ENCODE measurements at regions not wholly inside any gene's neighbourhood (a gene's known extent, or its start where the extent isn't known, plus 50 kb on each side); places are given as distances from the start of the nearest gene placed in this dataset.
A peak's percentile ranks its signal among the peaks of the same experiment; 100 is the strongest.

DNA sequence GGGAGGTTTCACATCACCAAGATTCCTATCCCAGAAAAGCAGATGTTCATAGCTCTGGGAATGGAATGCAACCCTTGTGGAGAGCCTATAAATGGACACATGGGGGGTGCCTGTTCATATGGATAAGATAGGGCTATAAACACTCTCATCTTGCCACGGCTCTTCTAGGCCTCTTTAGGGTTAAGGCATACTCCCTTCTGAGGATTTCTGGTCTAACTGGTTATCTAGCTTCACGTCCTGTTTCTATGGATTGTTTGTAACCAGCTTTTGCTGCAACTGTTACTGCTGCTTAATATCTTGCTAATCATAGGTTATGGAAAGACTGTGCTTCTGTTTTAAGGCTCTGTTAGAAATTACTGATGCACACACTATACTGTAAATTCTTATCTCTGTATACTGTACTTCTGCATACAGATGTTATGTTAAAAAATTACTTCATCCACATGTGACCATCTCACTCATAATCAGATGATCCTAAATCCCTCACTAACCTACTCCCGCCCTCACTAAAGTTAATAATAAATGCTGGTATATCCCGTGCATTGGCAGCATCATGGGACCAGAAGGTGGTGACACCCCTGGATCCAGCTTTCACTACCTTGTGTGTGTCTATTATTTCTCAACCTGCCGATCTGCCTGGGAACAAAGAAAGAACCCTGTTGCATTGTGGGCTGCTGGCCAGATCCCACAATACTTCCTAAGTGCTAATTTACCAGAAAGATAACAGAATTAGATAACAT lies 68.7 kb downstream of the PRKAB2 start:
- DNase-seq, result peak; percentile 55

DNA sequence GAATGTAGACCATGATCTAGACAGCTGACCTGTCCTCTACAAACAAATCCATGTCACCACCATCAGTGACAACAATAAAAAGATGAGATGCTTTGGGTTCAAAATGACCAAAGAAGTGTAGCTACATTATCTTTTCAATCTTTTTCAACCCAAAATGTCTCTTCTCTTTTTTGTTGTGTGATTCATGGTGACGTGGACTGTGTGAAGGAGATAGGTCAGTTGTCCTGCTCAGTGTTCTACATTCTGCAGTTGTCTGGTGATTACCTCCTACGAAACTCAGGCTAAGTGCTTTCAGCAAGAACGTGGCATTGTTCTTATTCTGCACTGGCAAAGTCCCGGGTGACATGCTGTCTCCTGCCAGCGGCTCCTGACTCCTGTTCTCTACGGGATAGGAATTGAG lies 73.1 kb downstream of the PRKAB2 start:
- DNase-seq, result no peak

DNA sequence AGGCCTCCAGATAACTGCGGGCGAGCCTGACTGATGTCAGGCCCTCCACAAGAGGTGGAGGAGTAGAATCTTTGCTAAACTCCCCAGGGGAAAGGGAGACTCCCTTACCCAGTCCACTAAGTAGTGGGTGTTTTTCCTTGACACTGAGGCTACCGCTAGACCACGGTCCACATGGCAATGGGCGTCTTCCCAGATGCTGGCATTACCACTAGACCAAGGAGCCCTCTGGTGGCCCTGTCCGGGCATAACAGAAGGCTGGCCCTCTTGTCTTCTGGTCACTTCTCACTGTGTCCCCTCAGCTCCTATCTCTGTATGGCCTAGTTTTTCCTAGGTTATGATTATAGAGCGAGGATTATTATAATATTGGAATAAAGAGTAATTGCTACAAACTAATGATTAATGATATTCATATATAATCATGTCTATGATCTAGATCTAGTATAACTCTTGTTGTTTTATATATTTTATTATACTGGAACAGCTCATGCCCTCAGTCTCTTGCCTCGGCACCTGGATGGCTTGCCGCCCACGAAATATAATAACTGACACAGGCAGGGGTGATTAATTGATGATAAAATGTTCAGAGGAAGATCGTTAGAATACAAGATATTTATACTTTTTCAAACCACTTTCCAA lies 73.8 kb downstream of the PRKAB2 start:
- peak; percentile 46 for DNase-seq

DNA sequence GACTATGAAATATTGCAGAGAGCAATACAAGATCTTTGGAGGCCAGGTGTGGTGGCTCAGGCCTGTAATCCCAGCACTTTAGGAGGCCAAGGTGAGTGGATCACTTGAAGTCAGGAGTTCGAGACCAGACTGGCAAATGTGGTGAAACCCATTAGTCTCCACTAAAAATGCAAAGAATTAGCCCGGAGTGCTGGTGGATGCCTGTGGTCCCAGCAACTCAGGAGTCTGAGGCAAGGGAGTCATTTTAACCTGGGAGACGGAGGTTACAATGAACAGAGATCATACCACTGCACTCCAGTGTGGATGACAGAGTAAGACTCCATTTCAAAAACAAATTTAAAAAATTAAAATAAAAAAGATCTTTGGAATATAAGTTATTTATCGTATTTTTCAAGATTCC lies 76.6 kb downstream of the PRKAB2 start:
- DNase-seq, result no peak

DNA sequence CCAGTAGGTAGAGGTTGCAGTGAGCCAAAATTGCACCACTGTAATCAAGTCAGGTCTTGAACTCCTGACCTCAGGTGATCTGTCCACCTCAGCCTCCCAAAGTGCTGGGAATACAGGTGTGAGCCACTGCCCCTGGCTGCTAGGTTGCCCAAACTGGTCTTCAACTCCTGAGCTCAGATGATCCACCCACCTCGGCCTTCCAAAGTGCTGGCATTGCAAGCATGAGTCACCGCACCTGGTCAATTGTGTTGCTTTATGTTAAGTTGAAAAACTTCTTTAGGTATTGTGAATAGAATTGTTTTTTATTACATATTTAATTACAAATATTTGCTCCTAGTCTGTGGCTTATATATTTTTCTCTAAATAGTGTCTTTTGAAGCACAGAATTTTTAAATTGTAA lies 80.5 kb downstream of the PRKAB2 start:
- peak; percentile 15 for DNase-seq

DNA sequence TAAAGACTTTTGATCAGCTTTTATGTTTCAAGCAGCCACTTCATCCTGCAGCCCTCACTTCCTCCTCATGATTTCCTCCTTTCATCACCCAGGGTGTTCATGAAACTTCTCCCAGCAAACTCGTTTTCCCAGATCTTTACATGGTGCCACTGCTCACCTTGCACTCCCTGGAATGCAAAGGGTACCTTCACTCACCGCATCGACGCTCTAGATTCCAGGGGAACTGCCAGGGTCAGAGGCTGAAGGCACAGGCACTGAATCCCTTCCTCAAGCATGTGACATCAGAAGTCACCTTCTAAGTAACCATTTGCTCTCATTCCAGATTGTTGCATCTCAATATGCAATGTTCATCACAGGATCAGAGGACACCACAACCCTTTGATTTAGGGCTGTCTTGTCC lies 82.8 kb downstream of the PRKAB2 start:
- DNase-seq, result no peak

DNA sequence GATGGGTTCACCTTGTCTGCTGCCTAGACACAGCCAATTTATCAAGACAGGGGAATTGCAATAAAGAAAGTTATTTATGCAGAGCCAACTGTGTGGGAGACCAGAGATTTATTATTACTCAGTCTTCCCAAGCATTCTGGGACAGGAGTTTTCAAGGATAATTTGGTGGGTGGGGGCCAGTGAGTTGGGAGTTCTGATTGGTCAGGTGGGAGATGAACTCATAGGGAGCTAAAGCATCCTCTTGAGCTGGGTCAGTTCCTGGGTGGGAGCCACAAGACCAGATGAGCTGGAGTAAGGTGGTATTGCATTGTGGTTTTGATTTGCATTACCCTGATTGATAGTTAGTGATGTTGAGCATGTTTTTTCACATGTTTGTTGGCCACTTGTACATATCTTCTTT lies 86.1 kb downstream of the PRKAB2 start:
- no peak for DNase-seq

DNA sequence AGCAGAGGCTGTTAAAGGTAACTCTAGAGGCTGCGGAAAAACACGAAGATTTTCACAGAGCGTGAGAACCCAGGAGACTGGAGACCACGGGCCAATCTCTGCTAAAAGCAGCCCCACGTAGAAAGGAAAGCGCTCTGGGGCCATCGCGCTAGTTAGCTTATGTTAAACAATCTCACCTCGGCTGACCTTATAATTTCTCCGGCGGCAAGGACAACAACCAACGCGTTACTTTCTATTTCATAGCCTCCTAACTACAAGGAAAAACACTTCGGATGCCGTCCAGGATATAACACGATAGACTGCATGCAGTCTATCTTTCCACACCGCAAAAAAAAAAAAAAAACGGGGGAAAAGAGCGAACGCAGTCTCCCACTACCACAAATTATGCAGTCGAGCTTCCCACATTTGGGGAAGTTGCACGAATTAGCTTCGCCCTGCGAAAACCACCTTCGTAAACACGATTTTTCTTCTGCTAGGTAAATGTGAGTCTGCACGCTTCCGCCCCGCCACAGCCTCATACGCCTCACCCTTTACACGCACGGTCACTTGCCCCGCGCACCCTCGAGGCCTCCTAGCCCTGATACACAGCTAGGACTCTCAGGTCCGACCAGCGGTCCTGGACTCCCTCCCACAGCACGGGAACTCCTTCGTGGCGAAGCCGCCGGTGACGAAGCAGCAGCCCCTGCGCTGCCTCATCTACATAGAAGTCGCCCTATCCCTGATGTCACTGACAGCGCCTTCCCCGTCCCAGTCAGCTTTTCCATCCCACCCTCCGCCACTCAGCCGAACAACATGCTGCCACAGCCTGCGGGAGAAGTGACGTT lies 87.8 kb downstream of the PRKAB2 start:
- DNase-seq, result peak; percentile 83

DNA sequence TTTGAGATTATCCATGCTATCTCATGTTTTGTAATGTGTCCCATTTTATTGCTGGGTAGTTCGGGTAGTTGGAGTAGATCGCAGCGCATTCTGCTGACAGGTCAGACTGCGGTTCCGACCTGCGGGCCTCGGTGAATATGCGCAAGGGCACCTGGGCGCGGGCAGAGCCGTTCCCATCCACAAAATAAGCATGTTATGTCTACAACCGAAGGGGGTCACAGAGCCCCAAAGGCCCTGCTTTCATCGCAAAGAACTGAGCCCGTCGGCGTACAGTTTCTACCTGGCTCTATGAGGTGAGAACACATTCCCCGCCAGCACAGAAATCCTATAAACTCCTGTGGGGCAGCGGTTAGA lies 88.4 kb downstream of the PRKAB2 start:
- DNase-seq, result peak; percentile 50

DNA sequence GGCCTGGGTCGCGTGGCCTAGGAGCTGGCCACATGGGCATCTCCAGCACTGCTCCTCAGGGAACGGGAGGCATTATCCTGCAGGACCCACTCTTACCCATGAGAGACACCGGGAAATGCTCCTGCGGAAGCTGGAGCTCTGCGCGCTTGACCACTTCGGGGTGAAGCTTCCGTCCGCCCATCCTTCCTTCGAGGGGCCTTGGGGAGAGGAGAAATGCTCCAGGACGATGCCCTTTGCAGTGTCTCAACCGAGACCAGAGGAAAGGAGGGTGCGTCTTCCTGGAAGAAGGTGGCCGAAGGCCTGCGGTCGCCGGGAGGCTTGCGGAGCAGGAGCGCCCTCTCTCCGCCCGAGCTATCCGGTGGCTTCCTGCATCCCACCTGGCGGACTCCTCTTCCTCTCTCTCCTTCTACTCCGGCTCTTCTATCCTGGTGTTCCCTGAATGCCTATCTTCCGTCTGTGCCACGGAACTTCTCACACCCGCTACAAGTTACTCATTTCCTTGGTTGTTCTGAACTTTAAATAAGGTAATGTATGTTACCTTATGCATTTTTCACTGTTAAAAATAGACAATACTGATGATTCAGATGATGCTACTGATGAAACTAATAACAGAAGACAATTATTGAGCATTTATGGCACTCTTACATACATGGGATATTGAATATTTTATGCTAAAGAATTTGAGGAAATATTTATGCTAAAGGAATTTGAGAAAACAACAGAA lies 91.4 kb downstream of the PRKAB2 start:
- no peak for DNase-seq

DNA sequence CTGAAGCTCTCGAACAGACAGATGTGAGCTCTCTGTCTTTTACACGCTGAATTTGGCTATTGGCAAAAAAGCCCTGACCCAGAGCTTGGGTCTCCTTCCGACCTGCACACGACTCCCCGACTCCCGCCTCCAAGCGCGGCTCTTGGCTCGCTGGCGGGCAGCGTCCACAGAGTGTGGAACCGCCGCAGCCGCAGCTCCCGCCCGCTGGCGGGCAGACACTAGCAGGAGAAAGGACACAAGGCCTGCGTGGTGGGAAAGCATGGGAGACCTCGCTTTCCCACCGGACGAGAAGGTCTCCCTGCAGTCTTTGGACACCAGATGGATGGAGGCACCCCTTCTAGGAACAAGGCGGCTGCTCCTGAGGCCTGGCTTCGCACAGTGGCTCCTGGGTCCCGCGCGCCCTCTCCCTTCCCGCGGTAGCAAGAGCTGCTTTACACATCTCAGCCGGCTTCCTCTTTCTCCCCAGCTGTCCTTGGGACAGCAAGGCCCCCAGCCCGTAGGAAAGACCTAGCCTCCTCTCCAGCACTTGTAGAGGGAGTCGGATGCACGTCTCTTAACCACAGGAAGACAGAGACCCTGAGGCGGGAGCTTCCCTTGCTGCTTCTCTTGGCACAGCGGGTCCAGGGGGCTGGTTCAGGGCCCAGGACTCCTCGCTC lies 92.1 kb downstream of the PRKAB2 start:
- no peak for DNase-seq

DNA sequence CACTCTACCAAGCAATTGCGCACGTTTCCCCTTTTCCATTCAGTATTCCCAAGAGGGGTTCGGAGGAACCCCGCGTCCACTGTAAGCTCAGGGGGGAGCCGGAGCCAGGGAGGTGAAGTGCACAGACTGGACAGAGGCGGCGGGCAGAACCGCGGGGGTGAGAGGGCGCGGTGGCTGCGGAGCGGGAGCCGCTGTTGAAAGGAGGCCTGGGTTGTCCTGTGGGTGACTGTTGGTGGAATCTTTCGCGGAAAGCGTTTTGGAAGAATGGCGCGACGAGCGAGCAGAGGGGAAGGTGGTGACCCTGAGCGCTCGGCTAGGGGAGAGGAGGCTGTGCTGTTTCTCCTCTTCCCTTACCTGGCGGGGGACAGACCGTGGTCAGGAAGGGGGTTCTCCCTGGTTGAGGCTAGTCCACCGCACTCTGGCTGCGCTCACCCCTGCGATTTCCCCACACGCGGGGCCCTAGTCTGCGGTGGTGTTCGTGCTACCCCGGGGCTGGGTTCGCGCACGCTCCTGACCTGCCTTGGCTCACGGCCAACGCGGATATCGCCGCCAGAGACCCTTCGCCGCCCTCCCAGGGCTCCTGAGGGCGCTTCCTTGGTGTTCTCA lies 92.8 kb downstream of the PRKAB2 start:
- DNase-seq, result no peak

DNA sequence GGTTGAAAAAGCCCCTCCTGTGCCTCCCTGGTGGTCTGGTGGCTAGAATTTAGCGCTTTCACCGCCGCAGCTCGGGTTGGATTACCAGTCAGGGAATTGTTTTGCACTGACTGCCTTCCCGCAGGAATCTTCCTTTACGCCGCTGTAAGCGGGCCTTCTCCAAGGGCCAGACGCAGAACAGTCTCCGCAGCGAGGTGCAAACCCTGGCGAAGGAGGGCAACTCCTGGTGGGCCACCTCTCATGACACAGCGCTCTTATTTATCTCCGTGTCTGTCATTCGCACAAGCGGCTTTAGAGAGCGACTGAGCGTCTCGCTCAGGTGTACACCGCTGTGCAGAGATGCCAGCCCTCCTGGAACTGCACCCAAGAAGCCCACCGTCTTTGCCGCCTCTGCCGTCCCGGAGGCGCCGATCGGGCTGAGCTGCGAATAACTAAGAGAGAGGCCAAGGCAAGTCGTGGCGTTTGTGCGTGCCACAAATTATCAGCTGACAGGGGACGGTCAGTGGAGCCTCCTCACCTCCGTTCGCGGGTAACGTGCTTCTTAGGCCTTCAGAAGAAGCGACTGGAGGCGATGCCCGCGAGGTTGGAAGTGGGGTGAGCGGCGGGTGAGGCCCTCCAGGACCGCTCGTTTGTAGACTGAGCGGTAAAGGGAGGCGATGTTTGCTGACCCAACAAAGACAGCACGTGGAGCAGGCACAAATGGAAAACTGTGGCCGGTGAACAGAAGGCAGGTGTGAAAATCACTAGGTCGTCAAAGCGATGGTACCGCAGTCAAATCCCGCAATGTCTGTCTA lies 93.5 kb downstream of the PRKAB2 start:
- no peak for DNase-seq

DNA sequence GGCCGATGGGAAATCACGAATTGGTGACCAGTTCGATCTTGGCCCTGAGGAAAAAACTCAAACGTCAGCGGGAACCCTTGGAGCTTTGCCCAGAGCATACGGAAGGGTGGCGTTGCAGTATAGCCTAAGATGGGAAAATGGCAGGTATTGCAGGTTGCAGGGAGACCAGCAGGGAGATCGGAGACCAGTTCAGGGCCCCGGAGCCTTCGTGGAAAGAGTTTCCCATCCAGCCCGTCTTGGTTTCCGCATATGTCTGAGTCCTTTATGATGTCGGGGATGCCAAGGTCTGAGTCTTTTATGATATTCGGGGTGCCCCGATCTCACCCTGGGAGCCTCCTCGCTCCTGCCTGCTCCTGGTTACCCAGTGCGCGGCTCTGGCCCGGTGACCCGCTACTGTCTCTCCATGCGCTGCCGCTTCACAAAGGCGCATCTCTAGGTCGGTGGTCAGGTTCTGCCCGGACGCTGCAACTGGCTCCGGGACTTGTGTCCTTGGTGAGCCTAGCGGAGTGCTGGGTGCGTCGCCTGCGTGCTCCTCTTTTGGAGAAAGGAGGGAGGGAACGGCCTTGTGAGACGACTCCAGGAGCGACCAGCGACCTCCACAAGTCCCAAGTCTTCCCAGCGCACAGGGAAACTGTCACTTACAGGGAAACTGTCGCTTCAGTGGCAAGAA lies 94.2 kb downstream of the PRKAB2 start:
- no peak for DNase-seq

DNA sequence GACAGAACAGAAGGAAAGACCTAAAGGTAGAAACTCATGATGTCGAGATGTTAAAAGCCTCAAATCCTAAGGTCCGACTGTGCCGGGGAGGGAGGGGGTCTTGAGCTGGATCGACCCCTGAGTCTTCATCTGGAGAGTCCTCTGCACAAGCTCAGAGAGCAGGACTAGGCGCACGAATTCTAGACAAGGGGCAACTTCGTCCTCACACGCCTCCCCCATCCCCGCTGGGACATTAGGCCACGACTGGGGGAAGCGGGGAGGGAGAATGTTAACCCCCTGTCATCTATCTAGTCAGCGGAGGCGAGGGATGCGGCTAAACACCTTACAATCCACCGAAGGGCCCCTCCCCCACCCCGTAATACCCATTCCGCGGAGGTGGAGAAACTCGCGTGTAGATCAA lies 94.7 kb downstream of the PRKAB2 start:
- no peak for DNase-seq

DNA sequence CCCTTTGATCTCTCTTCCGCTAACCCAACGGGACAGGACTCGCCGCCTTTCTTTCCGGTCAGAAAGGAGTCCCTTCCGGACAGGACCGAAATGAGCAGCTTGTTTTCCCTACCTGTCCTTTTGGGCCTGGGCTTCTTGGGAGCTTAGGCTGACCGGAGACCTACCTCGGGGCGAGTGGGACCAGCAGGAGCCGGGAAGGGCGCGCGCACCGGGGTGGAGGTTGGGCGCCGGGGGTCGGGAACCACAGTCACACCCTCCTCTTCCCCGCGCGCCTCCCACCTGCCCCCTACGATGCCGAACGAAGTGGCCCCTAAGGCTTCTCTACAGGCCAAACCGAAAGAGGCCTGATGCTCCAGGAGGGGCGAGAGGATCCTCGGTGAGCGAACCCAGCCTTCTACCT lies 95.2 kb downstream of the PRKAB2 start:
- DNase-seq, result no peak

DNA sequence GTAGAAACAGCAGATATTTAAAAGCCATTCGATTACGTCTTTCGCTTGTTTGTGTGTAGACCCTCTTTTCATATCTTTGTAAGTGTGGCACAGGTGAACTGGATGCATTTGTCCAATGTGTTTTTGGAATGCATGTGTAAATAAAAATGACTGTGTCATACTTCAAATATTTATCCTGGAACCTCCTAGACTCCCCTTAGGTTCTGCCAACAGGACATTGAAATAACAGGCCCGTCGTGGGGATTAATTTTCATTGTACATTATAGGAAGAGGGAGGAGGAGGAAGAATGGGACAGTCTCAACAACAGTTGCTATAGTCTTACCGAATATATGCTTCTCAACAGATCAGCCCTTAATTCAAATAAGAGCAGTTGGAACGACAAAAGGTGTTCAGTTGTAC lies 95.8 kb downstream of the PRKAB2 start:
- DNase-seq, result no peak

DNA sequence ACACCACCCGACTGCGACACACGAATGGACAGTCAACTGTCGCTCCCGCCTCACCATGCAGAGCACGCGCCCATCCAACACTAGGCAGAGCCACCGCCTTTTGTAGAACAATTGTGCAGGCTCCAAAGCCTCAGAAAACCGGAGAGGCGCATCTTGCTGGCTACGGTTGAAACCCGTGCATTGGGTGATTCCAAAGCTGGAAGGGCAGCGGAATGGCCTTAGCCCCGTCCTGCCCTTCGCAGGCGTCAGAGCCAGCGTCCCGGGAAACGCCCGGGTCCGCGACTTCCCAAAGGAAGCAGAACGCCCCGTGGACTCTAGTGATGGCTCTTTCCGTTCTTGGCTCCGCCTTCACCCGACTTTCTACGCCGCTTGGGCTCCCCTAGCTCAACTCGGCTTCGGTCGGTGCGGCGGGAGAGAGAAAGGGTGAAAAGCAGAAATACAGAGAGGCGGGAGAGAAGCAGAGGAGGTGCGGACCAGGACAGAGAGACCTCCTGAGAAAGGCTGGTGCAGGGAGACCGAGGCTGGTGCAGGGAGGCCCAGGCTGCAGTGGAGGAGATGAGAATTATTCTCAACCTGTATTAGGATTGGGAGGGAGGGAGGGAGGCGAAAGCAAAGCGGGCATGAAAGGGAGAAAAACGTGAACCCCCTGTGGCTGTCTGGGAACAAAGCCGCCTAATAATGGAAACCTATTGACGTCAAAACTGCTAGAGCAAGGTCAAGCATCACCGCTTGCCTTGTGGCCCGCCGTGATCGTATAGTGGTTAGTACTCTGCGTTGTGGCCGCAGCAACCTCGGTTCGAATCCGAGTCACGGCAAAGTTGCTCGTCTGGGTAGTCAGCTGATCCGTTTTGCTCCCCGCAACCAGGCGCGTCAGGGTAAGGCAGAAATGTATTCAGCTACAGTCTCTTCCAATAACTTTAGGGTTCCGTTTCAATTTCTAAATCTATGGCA lies 99.5 kb downstream of the PRKAB2 start:
- DNase-seq, result peak; percentile 14

DNA sequence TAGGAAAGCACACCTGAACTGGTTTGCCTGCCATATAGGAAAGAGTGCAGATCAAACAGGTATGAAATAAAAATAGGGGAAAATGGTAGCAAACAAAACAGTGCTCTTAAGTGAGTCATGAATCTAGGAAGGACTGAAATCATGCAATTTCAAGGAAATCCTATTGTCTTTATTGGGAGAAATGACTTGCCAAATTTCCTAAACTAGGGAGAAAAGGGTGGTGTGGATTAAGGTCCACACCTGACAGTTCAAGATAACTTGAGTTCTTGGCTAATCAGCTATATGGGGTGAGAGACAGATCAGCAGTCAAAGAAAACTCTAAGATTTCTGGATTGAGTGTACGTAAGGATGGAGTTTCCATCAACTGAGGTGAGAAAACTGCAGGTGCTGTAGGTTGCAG lies 101.1 kb downstream of the PRKAB2 start:
- DNase-seq, result no peak

DNA sequence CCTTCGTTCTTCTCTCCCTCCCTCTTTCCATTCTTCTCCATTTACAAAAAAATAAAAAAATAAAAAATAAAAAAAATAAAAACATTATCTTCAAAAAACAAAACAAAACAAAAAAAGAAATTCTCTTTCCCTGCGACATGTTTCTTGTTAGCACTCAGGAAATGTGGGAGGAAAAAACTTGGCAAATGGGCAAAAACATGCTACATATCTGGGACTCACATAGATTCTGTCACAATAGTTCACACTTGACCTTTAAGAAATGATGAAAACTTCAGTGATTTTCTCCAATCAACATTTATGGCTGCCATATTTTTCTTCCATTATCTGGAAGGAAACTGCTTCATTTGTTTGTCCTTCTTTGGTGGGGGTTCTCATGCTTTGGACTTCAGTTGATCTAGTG lies 109.3 kb downstream of the PRKAB2 start:
- no peak for DNase-seq

Data from NCI-H146 (cell line).